Activated naive CD8-positive, alpha-beta T cell treated with anti-CD3 and anti-CD28 coated beads, Interleukin-2, amount 50 U/mL, for 24 hours (primary cell): ENCODE measurements at regions not wholly inside any gene's neighbourhood (a gene's known extent, or its start where the extent isn't known, plus 50 kb on each side); places are given as distances from the start of the nearest gene placed in this dataset.

Experiments used
- ATAC-seq: fragments of 150-1000 bp; cut with Tn5 transposase; one replicate; pipeline ENCODE4 v1.10.0; 2021
- DNase-seq: peaks from one replicate; pipeline ENCODE4 v3.0.0; 2021
- H3K27ac Mint-ChIP-seq: one replicate; pipeline ENCODE4 v1.8.0; 2021; ENCODE audit warnings: mild to moderate bottlenecking, mixed read lengths
- H3K27me3 Mint-ChIP-seq: one replicate; pipeline ENCODE4 v1.8.0; 2021; ENCODE audit warnings: mixed read lengths
- H3K36me3 Mint-ChIP-seq: one replicate; pipeline ENCODE4 v1.8.0; 2021; ENCODE audit warnings: low read depth, mixed read lengths
- H3K4me1 Mint-ChIP-seq: one replicate; pipeline ENCODE4 v1.8.0; 2021; ENCODE audit warnings: mixed read lengths
- H3K4me3 Mint-ChIP-seq: one replicate; pipeline ENCODE4 v1.8.0; 2021; ENCODE audit warnings: mild to moderate bottlenecking, moderate library complexity, mixed read lengths
- H3K9me3 Mint-ChIP-seq: one replicate; pipeline ENCODE4 v1.8.0; 2021; ENCODE audit warnings: mixed read lengths

DNA sequence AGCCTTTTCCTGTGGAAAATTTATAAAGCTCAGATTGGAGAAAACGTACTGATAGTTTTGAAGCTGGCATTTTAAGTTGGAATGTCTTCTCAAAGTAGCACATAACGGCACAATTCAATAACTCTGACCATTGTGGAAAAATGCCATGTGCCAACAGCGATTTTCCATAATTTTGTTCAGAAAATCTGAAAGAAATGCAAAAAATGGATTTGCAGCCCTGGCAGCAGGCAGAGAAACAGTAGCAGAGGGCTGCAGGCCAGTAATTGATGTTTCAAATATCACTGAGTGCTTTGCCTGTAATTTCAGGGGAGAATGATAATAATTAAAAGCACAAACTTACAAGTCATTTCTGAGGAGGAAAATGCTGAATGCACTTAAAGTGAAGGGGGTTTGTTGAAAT, 507.4 kb downstream of the MAFB start:
- Mint-ChIP-seq H3K4me1 (no peaks in the 10 kb centered on the region), H3K36me3 (no peaks in the 10 kb centered on the region), H3K9me3 (no peaks in the 10 kb centered on the region), H3K4me3 (no peak overlapping the region), H3K27me3 (peaks cover 2% of the 10 kb centered on the region), H3K27ac (no peak overlapping the region)
- ATAC-seq = no peak
- DNase-seq = no peak

DNA sequence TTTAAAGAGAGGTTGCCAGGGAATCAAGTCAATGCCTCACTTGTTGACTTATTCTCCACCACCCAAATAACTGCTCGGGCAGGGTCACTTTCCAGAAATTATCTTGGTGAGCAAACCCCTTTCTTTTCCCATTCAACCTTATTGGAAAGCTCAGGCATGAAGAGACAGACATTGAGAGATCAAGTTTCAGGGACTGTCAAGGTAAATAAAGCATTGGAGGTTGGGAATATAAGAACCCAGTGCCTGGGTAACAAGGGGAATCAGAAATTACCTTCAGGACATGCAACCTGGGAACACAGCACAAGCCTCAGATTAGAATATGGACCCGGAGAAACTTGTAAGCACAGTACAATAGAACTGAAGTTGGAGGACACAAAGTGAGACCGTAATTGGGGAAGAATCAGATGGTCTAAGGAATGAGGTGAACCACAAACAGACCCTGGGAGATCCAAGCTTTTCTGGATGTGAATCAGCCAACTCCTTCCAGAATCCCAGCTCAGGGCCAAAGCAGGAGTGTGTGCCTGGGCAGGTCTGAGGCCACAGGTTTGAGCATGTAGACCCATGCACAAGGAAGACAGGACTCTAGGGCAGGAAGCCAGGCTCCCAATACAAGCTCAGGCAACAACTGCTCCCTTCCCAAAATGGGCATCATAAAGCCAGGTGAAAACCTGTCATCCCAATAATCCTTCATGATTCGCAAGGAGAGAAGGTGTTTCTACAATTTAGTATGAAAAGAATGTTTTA, 512.8 kb downstream of the MAFB start:
- Mint-ChIP-seq H3K9me3 (no peaks in the 10 kb centered on the region), H3K27me3 (peaks cover 2% of the 10 kb centered on the region), H3K36me3 (no peaks in the 10 kb centered on the region)

DNA sequence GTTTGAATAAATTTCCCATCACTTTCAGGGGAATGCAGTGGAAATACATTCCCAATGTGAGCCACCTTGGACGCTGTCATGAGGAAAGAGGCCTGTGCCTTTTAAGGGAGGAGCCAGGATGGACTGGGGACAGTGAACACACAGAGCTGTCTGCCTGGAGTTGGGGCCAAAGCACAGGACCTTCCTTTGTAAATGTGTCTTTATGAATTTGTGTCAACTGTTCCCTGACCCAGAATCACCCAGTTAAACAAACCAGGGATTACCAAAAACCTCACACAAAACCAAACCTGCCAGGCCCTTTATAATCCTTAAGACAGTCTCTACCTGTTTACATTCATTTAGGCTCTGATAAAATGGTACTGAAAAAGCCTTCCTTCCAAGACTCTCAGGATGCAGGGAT, 513.7 kb downstream of the MAFB start:
- Mint-ChIP-seq H3K36me3 (no peaks in the 10 kb centered on the region), H3K9me3 (no peaks in the 10 kb centered on the region), H3K27me3 (peaks cover 2% of the 10 kb centered on the region), H3K4me3 (no peak overlapping the region), H3K4me1 (no peaks in the 10 kb centered on the region), H3K27ac (no peak overlapping the region)
- ATAC-seq (no peak), DNase-seq (no peak)

More for the DNA sequence above, 512.8 kb downstream of the MAFB start:
- ATAC-seq (no peak), DNase-seq (no peak)
- no peaks in the 10 kb centered on the region for H3K4me1 Mint-ChIP-seq
- H3K27ac Mint-ChIP-seq = no peak overlapping the region
- no peak overlapping the region for H3K4me3 Mint-ChIP-seq

GRCh38 chr20:40173872-40174271, 515.2 kb downstream of the MAFB start:
- H3K4me3 Mint-ChIP-seq = no peak overlapping the region
- H3K4me1 Mint-ChIP-seq = no peaks in the 10 kb centered on the region
- H3K27me3 Mint-ChIP-seq = no peaks in the 10 kb centered on the region
- no peak for DNase-seq
- ATAC-seq = no peak
- H3K9me3 Mint-ChIP-seq = no peaks in the 10 kb centered on the region
- no peak overlapping the region for H3K27ac Mint-ChIP-seq
- H3K36me3 Mint-ChIP-seq = no peaks in the 10 kb centered on the region

DNA sequence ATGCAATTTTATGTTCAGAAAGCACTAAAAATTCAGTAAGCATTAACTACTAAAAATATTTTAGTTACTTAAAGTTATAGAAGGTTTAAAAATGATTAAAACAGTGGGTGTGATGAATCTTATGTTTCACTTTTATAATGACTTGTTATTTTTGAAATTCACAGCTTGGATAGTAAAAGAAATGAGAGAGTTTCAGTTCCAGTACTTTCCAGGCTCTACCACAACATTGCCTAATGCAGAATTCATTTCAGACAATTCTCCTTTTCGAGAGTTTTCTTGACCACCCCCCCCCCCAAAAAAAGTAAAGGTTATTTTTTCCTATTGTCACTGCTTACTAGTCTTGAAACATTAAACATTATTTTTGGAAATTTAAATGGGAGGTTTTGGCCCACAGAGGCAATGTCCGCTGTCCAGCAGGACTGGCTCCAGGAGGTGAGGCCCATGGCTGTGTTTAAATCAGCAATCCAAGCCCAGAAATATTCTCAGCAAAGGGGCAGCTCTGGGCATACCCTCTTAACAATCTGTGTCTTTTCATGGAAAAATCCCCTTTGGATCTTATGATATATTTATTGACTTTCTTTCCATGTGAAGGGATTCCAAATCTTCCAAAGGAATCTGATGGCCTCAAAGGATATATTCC, 519.9 kb downstream of the MAFB start:
- no peak overlapping the region for H3K4me3 Mint-ChIP-seq

DNA sequence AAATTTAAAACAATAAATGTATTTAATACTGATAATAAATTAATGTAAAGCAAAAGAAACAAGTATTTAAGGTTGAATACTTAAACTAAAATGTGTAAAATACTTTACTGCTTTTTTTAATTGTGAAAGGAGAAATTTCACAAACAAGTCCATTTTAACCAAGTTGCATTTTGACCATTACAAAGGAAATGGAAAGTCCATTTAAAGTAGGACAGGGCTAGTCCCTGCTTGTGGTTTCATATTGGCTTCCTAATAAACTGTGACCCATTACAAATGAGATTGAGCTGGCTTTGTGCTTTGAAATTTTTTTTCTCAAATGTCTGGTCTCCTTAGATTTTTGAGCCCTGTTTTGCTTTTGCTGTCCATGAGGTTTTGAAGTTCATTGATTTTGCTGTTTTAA, 527.6 kb downstream of the MAFB start:
- H3K9me3 Mint-ChIP-seq = no peaks in the 10 kb centered on the region
- no peaks in the 10 kb centered on the region for H3K4me1 Mint-ChIP-seq
- H3K4me3 Mint-ChIP-seq = no peak overlapping the region
- H3K27ac Mint-ChIP-seq = no peak overlapping the region
- H3K36me3 Mint-ChIP-seq = no peaks in the 10 kb centered on the region
- peaks cover 2% of the 10 kb centered on the region for H3K27me3 Mint-ChIP-seq
- ATAC-seq = no peak
- no peak for DNase-seq

More for the DNA sequence above, 519.9 kb downstream of the MAFB start:
- Mint-ChIP-seq H3K9me3 (no peaks in the 10 kb centered on the region), H3K36me3 (no peaks in the 10 kb centered on the region), H3K27ac (no peak overlapping the region), H3K4me1 (no peaks in the 10 kb centered on the region), H3K27me3 (peaks cover 4% of the 10 kb centered on the region)
- no peak for DNase-seq
- ATAC-seq = no peak

- H3K4me3 Mint-ChIP-seq = no peak overlapping the region
- ATAC-seq = no peak
- no peaks in the 10 kb centered on the region for H3K36me3 Mint-ChIP-seq
- no peaks in the 10 kb centered on the region for H3K9me3 Mint-ChIP-seq
- peak; percentile 10 for DNase-seq
- peaks cover 2% of the 10 kb centered on the region for H3K27me3 Mint-ChIP-seq
- no peaks in the 10 kb centered on the region for H3K4me1 Mint-ChIP-seq
- no peak overlapping the region for H3K27ac Mint-ChIP-seq
Observed at GRCh38 chr20:40160097-40160550, 528.9 kb downstream of the MAFB start.

- Mint-ChIP-seq H3K27me3 (peaks cover 4% of the 10 kb centered on the region), H3K36me3 (no peaks in the 10 kb centered on the region), H3K27ac (no peak overlapping the region), H3K9me3 (no peaks in the 10 kb centered on the region), H3K4me1 (no peaks in the 10 kb centered on the region), H3K4me3 (no peak overlapping the region)
- DNase-seq (no peak), ATAC-seq (no peak)
Observed at GRCh38 chr20:40159276-40159675, 529.8 kb downstream of the MAFB start.

GRCh38 chr20:40156600-40157317, 532.3 kb downstream of the MAFB start:
- DNase-seq = no peak
- Mint-ChIP-seq H3K4me1 (no peaks in the 10 kb centered on the region), H3K9me3 (no peaks in the 10 kb centered on the region)

GRCh38 chr20:40154514-40154913, 534.5 kb downstream of the MAFB start:
- ATAC-seq (no peak), DNase-seq (no peak)
- Mint-ChIP-seq H3K27me3 (peaks cover 2% of the 10 kb centered on the region), H3K36me3 (no peaks in the 10 kb centered on the region), H3K9me3 (no peaks in the 10 kb centered on the region), H3K27ac (no peak overlapping the region), H3K4me3 (no peak overlapping the region), H3K4me1 (no peaks in the 10 kb centered on the region)

More at GRCh38 chr20:40156600-40157317, 532.3 kb downstream of the MAFB start:
- Mint-ChIP-seq H3K4me3 (no peak overlapping the region), H3K27ac (no peak overlapping the region), H3K27me3 (peaks cover 4% of the 10 kb centered on the region), H3K36me3 (no peaks in the 10 kb centered on the region)
- no peak for ATAC-seq

GRCh38 chr20:40148886-40149285, 540.1 kb downstream of the MAFB start:
- no peak overlapping the region for H3K27ac Mint-ChIP-seq
- peaks cover 4% of the 10 kb centered on the region for H3K27me3 Mint-ChIP-seq
- H3K36me3 Mint-ChIP-seq = no peaks in the 10 kb centered on the region
- H3K4me3 Mint-ChIP-seq = no peak overlapping the region
- DNase-seq (no peak), ATAC-seq (no peak)
- H3K9me3 Mint-ChIP-seq = peaks cover 5% of the 10 kb centered on the region
- no peaks in the 10 kb centered on the region for H3K4me1 Mint-ChIP-seq

DNA sequence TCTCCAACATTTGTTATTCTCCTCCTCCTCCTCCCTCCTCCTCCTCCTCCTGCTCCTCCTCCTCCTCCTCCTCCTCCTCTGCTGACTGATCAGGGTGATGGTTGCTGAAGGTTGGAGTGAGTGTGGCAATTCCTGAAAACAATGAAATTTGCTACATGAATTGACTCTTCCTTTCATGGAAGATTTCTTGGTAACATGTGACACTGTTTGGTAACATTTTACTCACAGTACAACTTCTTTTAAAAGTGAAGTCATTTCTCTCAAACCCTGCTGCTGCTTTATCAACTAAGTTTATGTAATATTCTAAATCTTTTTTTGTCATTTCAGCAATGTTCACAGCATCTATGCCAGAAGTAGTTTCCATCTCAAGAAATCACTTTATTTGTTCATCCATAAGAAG, 543.0 kb downstream of the MAFB start:
- H3K27me3 Mint-ChIP-seq = peaks cover 4% of the 10 kb centered on the region
- H3K4me3 Mint-ChIP-seq = no peak overlapping the region
- no peaks in the 10 kb centered on the region for H3K4me1 Mint-ChIP-seq
- H3K36me3 Mint-ChIP-seq = no peaks in the 10 kb centered on the region
- DNase-seq (no peak), ATAC-seq (no peak)
- H3K9me3 Mint-ChIP-seq = peaks cover 5% of the 10 kb centered on the region
- no peak overlapping the region for H3K27ac Mint-ChIP-seq

DNA sequence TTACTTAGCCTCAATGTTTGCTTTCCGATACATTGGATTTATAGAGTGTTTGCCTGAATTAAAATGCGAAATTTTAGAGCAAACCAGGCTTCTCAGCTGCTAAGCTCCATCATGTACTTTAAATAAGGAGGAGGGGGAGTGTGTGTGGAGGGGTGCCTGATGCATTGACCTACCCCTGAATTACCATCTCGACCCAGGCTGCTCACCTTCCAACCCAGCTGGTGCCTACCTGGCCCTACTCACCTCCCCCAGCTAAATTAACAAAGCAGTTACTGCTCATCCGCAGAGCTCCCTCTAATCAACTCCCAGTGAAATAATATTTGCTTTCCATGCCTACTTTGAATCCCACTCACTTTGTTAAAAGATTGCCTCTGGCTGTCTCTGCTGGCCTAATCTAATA, 544.5 kb downstream of the MAFB start:
- DNase-seq (no peak), ATAC-seq (no peak)
- peaks cover 8% of the 10 kb centered on the region for H3K27me3 Mint-ChIP-seq
- H3K4me1 Mint-ChIP-seq = no peaks in the 10 kb centered on the region
- no peak overlapping the region for H3K4me3 Mint-ChIP-seq
- no peak overlapping the region for H3K27ac Mint-ChIP-seq
- peaks cover 5% of the 10 kb centered on the region for H3K9me3 Mint-ChIP-seq
- no peaks in the 10 kb centered on the region for H3K36me3 Mint-ChIP-seq

DNA sequence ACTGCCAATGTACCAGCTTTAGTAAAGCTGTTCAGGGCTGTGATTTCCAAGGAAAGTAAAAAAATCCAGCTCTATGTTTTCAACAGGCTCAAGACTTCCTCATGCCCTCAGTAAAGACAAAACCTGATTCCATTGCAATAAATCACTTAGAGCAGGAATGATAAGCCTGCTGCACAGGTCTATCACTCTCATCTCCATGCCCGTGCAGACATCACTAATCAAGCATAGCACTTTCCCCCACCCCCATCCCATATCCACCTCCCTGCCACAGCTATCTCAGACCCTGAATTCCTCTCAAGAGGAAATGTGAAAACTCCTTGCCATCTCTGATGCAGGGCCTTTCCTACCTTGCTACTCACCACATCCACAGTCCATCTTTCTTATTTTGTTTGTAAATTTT, 554.9 kb downstream of the MAFB start:
- Mint-ChIP-seq H3K4me1 (no peaks in the 10 kb centered on the region), H3K9me3 (peaks cover 9% of the 10 kb centered on the region), H3K27me3 (peaks cover 2% of the 10 kb centered on the region), H3K27ac (no peak overlapping the region), H3K4me3 (no peak overlapping the region), H3K36me3 (no peaks in the 10 kb centered on the region)
- DNase-seq (no peak), ATAC-seq (no peak)

GRCh38 chr20:40120827-40121226, 568.2 kb downstream of the MAFB start:
- DNase-seq (no peak), ATAC-seq (no peak)
- Mint-ChIP-seq H3K27ac (no peak overlapping the region), H3K4me3 (no peak overlapping the region), H3K4me1 (no peaks in the 10 kb centered on the region), H3K36me3 (no peaks in the 10 kb centered on the region), H3K9me3 (no peaks in the 10 kb centered on the region), H3K27me3 (peaks cover 5% of the 10 kb centered on the region)
